ENCODE measurements at regions not wholly inside any gene's neighbourhood (a gene's known extent, or its start where the extent isn't known, plus 50 kb on each side); places are given as distances from the start of the nearest gene placed in this dataset.
"Not testable (repeated sequence)": the region's sequence is repeated elsewhere in the genome, so short reads cannot be mapped to it uniquely, and the experiment has no call there.

DNA sequence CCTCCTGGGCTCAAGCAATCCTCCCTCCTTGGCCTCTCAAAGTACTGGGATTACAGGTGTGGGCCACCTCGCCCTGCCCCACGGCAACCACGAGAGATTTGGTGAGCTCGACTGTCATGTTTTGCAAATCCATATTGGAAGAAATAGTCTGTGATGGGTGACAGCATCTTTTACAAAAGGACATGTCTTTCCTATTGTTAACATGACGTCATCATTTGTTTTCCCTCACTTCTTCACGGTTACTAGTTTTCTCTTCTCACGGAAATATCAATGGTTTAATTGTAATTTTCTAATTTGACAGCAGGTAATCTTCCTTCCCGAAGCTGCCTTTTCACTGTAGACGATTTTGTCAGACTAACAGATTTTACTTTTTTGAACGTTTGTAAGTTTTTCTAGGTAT, 110.8 kb upstream of the GREM2 start:
- Mint-ChIP-seq H3K4me1 (no peaks in the 10 kb centered on the region), H3K9me3 (peaks cover 12% of the 10 kb centered on the region), H3K27me3 (no peaks in the 10 kb centered on the region), H3K36me3 (no peaks in the 10 kb centered on the region), H3K4me3 (no peak overlapping the region), H3K27ac (no peak overlapping the region)

GRCh38 chr1:240720976-240721375, 109.0 kb upstream of the GREM2 start:
- H3K9me3 Mint-ChIP-seq: no peaks in the 10 kb centered on the region
- H3K27me3 Mint-ChIP-seq: no peaks in the 10 kb centered on the region
- no peaks in the 10 kb centered on the region for H3K36me3 Mint-ChIP-seq
- H3K4me1 Mint-ChIP-seq: no peaks in the 10 kb centered on the region
- no peak overlapping the region for H3K4me3 Mint-ChIP-seq
- H3K27ac Mint-ChIP-seq: no peak overlapping the region

GRCh38 chr1:240719953-240720700, 108.2 kb upstream of the GREM2 start:
- no peaks in the 10 kb centered on the region for H3K4me1 Mint-ChIP-seq
- no peak overlapping the region for H3K4me3 Mint-ChIP-seq
- H3K27me3 Mint-ChIP-seq: no peaks in the 10 kb centered on the region
- H3K27ac Mint-ChIP-seq: no peak overlapping the region
- no peaks in the 10 kb centered on the region for H3K9me3 Mint-ChIP-seq
- H3K36me3 Mint-ChIP-seq: no peaks in the 10 kb centered on the region

DNA sequence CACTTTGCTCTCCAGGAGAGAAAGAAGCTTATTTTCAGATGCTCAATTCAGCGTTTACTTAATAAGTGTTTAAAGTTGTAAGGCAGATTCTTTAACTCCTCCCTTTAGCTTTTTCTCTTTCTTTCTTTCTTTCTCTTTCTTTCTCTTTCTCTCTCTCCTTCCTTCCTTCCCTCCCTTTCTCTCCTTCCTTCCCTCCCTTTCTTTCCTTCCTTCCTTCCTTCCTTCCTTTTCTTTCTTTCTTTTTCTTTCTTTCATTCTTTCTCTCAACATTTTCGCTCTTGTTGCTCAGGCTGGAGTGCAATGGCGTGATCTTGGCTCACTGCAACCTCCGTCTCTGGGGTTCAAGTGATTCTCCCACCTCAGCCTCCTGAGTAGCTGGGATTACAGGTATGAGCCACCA, 104.6 kb upstream of the GREM2 start:
- H3K36me3 Mint-ChIP-seq, H3K9me3 Mint-ChIP-seq, H3K27me3 Mint-ChIP-seq, H3K27ac Mint-ChIP-seq, H3K4me1 Mint-ChIP-seq, H3K4me3 Mint-ChIP-seq: not testable (repeated sequence)

GRCh38 chr1:240714568-240715292, 102.8 kb upstream of the GREM2 start:
- H3K36me3 Mint-ChIP-seq: no peaks in the 10 kb centered on the region
- H3K4me1 Mint-ChIP-seq: no peaks in the 10 kb centered on the region
- H3K4me3 Mint-ChIP-seq: no peak overlapping the region
- H3K9me3 Mint-ChIP-seq: no peaks in the 10 kb centered on the region
- no peaks in the 10 kb centered on the region for H3K27me3 Mint-ChIP-seq
- H3K27ac Mint-ChIP-seq: no peak overlapping the region

DNA sequence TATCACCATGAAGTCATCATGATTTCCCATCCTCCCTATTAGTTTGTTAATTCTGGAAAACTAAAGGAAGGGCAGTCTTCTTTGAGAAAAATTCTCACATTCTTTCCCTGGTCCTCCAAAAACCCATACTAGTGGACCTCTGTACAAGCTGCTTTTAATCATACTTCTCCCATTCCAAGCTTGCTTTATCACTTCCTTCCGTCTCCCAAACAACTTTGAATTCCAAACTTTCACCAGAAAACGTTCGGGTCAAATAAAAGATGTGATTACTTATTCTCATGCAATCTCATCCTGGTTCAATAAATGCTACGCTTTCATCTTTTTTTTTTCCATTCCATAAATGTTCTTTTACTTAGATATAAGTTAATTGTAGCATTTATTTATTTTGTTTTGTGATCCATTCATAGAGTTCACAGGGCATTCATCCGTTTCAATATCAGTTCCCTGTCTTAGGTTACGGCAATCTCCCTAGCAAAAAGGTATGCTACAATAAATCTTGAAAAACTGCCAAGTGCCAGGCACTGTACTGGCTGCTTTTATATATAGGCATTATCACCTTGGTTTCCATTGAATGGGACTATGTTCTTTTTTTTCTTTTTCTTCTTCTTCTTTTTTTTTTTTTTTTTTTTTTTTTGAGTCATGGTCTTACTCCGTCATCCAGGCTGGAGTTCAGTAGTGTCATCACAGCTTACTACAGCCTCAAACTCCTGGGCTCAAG, 100.2 kb upstream of the GREM2 start:
- peaks cover 4% of the 10 kb centered on the region for H3K9me3 Mint-ChIP-seq
- no peak overlapping the region for H3K4me3 Mint-ChIP-seq
- H3K36me3 Mint-ChIP-seq: no peaks in the 10 kb centered on the region
- H3K27me3 Mint-ChIP-seq: no peaks in the 10 kb centered on the region
- no peaks in the 10 kb centered on the region for H3K4me1 Mint-ChIP-seq
- no peak overlapping the region for H3K27ac Mint-ChIP-seq

GRCh38 chr1:240711020-240711419, 99.1 kb upstream of the GREM2 start:
- Mint-ChIP-seq H3K4me3 (no peak overlapping the region), H3K9me3 (peaks cover 4% of the 10 kb centered on the region), H3K27ac (no peak overlapping the region), H3K4me1 (no peaks in the 10 kb centered on the region), H3K27me3 (no peaks in the 10 kb centered on the region), H3K36me3 (no peaks in the 10 kb centered on the region)

DNA sequence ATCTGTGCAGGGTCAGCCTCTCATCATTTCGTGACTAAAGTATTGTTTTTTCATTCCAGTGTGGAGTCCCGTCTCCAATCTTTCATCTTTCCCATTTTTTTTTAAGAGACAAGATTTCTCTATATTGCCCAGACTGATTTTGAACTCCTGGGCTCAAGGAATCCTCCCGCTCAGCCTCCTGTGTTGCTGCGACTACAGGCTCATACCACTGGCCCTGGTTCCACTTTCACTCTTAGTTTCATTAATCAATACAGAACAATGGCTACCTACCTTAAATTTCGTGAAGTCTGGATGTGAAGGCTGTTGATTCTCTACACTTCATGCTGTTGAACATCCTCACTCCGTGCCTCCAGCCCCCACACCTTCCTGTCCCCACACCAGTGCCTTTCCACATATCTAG, 97.7 kb upstream of the GREM2 start:
- Mint-ChIP-seq H3K36me3 (no peaks in the 10 kb centered on the region), H3K9me3 (peaks cover 4% of the 10 kb centered on the region), H3K27me3 (no peaks in the 10 kb centered on the region), H3K27ac (no peak overlapping the region), H3K4me1 (no peaks in the 10 kb centered on the region), H3K4me3 (no peak overlapping the region)

- H3K4me1 Mint-ChIP-seq: no peaks in the 10 kb centered on the region
- peaks cover 4% of the 10 kb centered on the region for H3K9me3 Mint-ChIP-seq
- H3K27ac Mint-ChIP-seq: no peak overlapping the region
- H3K36me3 Mint-ChIP-seq: no peaks in the 10 kb centered on the region
- H3K4me3 Mint-ChIP-seq: no peak overlapping the region
- no peaks in the 10 kb centered on the region for H3K27me3 Mint-ChIP-seq
These were observed 94.4 kb upstream of the GREM2 start for GRCh38 chr1:240706150-240706935.

GRCh38 chr1:240705579-240705978, 93.6 kb upstream of the GREM2 start:
- no peaks in the 10 kb centered on the region for H3K27me3 Mint-ChIP-seq
- H3K27ac Mint-ChIP-seq: no peak overlapping the region
- no peaks in the 10 kb centered on the region for H3K36me3 Mint-ChIP-seq
- peaks cover 4% of the 10 kb centered on the region for H3K9me3 Mint-ChIP-seq
- H3K4me3 Mint-ChIP-seq: no peak overlapping the region
- no peaks in the 10 kb centered on the region for H3K4me1 Mint-ChIP-seq

DNA sequence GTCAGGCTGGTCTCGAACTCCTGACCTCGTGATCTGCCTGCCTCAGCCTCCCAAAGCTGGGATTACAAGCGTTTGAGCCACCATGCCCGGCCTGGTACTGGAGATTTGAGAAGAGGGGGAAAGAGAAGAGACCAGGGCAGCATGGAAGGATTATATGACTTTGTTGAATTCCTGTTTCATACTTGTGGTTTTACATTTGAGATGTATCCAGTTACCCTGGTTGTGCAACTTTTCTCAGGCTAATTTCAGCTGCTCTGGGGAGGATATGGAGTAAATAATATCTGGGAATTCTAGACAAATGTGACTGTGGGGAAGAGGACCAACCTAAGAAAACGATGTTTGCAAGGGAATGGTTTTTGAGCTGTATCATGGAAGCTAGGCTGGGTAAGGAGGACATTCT, 89.5 kb upstream of the GREM2 start:
- Mint-ChIP-seq H3K9me3 (no peaks in the 10 kb centered on the region), H3K27me3 (no peaks in the 10 kb centered on the region), H3K27ac (no peak overlapping the region)

DNA sequence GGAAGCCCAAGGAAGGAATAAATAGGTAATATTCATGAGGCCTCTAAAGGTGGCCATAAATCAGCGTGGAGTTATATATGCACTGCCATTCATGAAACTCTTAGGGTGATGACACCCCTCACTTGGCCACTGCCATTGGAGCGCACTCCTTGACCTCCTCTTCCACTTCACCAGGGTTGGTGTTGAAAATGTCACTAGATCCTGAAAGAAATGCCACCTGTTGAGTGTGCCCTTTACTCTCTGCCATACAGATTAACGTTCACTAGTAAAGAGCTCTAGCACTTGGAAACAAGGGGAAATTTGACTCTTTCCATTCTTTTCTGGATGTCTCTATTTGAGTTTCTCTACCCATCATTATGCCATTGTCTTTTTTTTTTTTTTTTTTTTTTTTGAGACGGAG, 83.5 kb upstream of the GREM2 start:
- H3K4me1 Mint-ChIP-seq: no peaks in the 10 kb centered on the region
- H3K27ac Mint-ChIP-seq: no peak overlapping the region
- no peaks in the 10 kb centered on the region for H3K36me3 Mint-ChIP-seq
- H3K27me3 Mint-ChIP-seq: no peaks in the 10 kb centered on the region
- H3K4me3 Mint-ChIP-seq: no peak overlapping the region
- H3K9me3 Mint-ChIP-seq: no peaks in the 10 kb centered on the region

More for the DNA sequence above, 89.5 kb upstream of the GREM2 start:
- H3K36me3 Mint-ChIP-seq: no peaks in the 10 kb centered on the region
- no peak overlapping the region for H3K4me3 Mint-ChIP-seq
- no peaks in the 10 kb centered on the region for H3K4me1 Mint-ChIP-seq

- H3K27ac Mint-ChIP-seq: no peak overlapping the region
- H3K4me3 Mint-ChIP-seq: no peak overlapping the region
- H3K9me3 Mint-ChIP-seq: no peaks in the 10 kb centered on the region
- no peaks in the 10 kb centered on the region for H3K36me3 Mint-ChIP-seq
- no peaks in the 10 kb centered on the region for H3K4me1 Mint-ChIP-seq
- no peaks in the 10 kb centered on the region for H3K27me3 Mint-ChIP-seq
These were observed 81.9 kb upstream of the GREM2 start for GRCh38 chr1:240693844-240694243.

GRCh38 chr1:240693036-240693435, 81.1 kb upstream of the GREM2 start:
- Mint-ChIP-seq H3K27ac (no peak overlapping the region), H3K27me3 (no peaks in the 10 kb centered on the region), H3K9me3 (no peaks in the 10 kb centered on the region), H3K4me1 (peaks cover under 1% of the 10 kb centered on the region), H3K4me3 (no peak overlapping the region), H3K36me3 (no peaks in the 10 kb centered on the region)

GRCh38 chr1:240691909-240692705, 80.2 kb upstream of the GREM2 start:
- Mint-ChIP-seq H3K27me3 (no peaks in the 10 kb centered on the region), H3K4me1 (peaks cover 9% of the 10 kb centered on the region), H3K9me3 (no peaks in the 10 kb centered on the region), H3K4me3 (no peak overlapping the region), H3K27ac (no peak overlapping the region), H3K36me3 (no peaks in the 10 kb centered on the region)
